Caco-2 (cell line): ENCODE measurements at regions not wholly inside any gene's neighbourhood (a gene's known extent, or its start where the extent isn't known, plus 50 kb on each side); places are given as distances from the start of the nearest gene placed in this dataset.

Experiments used
- BruUV-seq: library from RNA; stranded (reverse); fragments of 400-500 nt; replicated peaks from 2 replicates; lab custom pipeline; 2021; lab: Mats Ljungman, UMichigan
- CTCF ChIA-PET: fragments of 300-600 bp; sonication (Branson Sonifier 250); formaldehyde crosslinking; loops from one replicate; lab custom pipeline; 2022; ENCODE audit warnings: antibody characterized with exemption; lab: Charles Lee
- POLR2A ChIA-PET: fragments of 300-600 bp; sonication (Branson Sonifier 250); formaldehyde crosslinking; loops from one replicate; lab custom pipeline; 2022; ENCODE audit warnings: antibody characterized with exemption; lab: Charles Lee
- DNase-seq, 2 experiments: peaks; one replicate each; pipeline versions ENCODE4 v3.0.0 to v3.0.0-alpha.2; 2020 to 2022
- H3K27me3 ChIP-seq: replicated peaks from 2 replicates; pipeline ENCODE4 v1.6.0; 2011; ENCODE audit warnings: low read length; ENCODE audit not compliant: control insufficient read depth, insufficient read depth
- H3K36me3 ChIP-seq: 2 replicates; pipeline ENCODE4 v1.5.1; 2011; ENCODE audit warnings: low read length; ENCODE audit not compliant: control insufficient read depth, insufficient read depth
- H3K4me1 ChIP-seq: fragments of 250-450 bp; sonication (Bioruptor Pico); 2 replicates; pipeline ENCODE4 v1.5.1; 2020; ENCODE audit warnings: mild to moderate bottlenecking
- H3K4me3 ChIP-seq: 2 replicates; pipeline ENCODE4 v1.5.1; 2011; ENCODE audit warnings: low read depth, mild to moderate bottlenecking, control low read depth, low read length
- H3K9me3 ChIP-seq: fragments of 250-450 bp; sonication (Bioruptor Pico); 2 replicates; pipeline ENCODE4 v1.5.1; 2020; ENCODE audit warnings: mild to moderate bottlenecking, moderate library complexity
- H3K27ac Mint-ChIP-seq: one replicate; pipeline ENCODE4 v1.8.0; 2022; ENCODE audit warnings: mixed read lengths; ENCODE audit not compliant: unreplicated experiment
- H3K27me3 Mint-ChIP-seq: one replicate; pipeline ENCODE4 v1.8.0; 2022; ENCODE audit warnings: mixed read lengths; ENCODE audit not compliant: insufficient read depth, unreplicated experiment
- H3K36me3 Mint-ChIP-seq: one replicate; pipeline ENCODE4 v1.8.0; 2022; ENCODE audit warnings: mild to moderate bottlenecking, mixed read lengths; ENCODE audit not compliant: insufficient read depth, unreplicated experiment
- H3K4me1 Mint-ChIP-seq: one replicate; pipeline ENCODE4 v1.8.0; 2022; ENCODE audit warnings: low read depth, mixed read lengths; ENCODE audit not compliant: unreplicated experiment
- H3K4me3 Mint-ChIP-seq: one replicate; pipeline ENCODE4 v1.8.0; 2022; ENCODE audit warnings: mild to moderate bottlenecking, moderate library complexity, mixed read lengths; ENCODE audit not compliant: unreplicated experiment
- H3K9me3 Mint-ChIP-seq: one replicate; pipeline ENCODE4 v1.8.0; 2022; ENCODE audit warnings: mixed read lengths; ENCODE audit not compliant: unreplicated experiment
- CTCF ChIP-seq, 2 experiments: fragments of 200-600 bp in 1 of 2; IDR thresholded peaks; 1 replicate in 1 of 2; 2 replicates in 1 of 2; pipeline versions ENCODE4 v1.5.1 to v1.8.0; 2011 to 2022; ENCODE audit warnings: antibody characterized with exemption in 1 of 2, control low read depth in 1 of 2, inconsistent platforms in 1 of 2, low read depth in 1 of 2, low read length in 1 of 2, mild to moderate bottlenecking in 1 of 2, moderate library complexity in 1 of 2; ENCODE audit not compliant: insufficient read depth in 1 of 2, severe bottlenecking in 1 of 2, unreplicated experiment in 1 of 2
- intact Hi-C: fragments of 100-400 bp; cut with micrococcal nuclease; formaldehyde crosslinking; loops from one replicate; pipeline ENCODE4 v1.10.0; 2022; ENCODE audit not compliant: unreplicated experiment

- ChIA-PET POLR2A (no interaction called here), CTCF (no interaction called here)
- H3K4me1 Mint-ChIP-seq: no peaks in the 10 kb centered on the region
- intact Hi-C loops: no loop called here
- Histone ChIP-seq H3K36me3 (no peaks in the 10 kb centered on the region), H3K27me3 (no peaks in the 10 kb centered on the region), H3K9me3 (no peaks in the 10 kb centered on the region), H3K4me3 (no peak overlapping the region), H3K4me1 (no peaks in the 10 kb centered on the region)
- H3K36me3 Mint-ChIP-seq: no peaks in the 10 kb centered on the region
- no TSS peak for BruUV-seq
- TF ChIP-seq CTCF (IDR thresholded peaks at IDR 0.05; ENCODE audit: insufficient read depth in 1 of 2, low read depth in 1 of 2, low read length in 1 of 2, severe bottlenecking in 1 of 2, unreplicated experiment in 1 of 2): no peak
- no peaks in the 10 kb centered on the region for H3K27me3 Mint-ChIP-seq
- DNase-seq: no peak
- H3K27ac Mint-ChIP-seq: no peak overlapping the region
- H3K4me3 Mint-ChIP-seq: no peak overlapping the region
- H3K9me3 Mint-ChIP-seq: no peaks in the 10 kb centered on the region
Measured at GRCh38 chr1:187313115-187313514, 484.4 kb downstream of the PLA2G4A start.

- Mint-ChIP-seq H3K9me3 (no peaks in the 10 kb centered on the region), H3K36me3 (no peaks in the 10 kb centered on the region), H3K4me1 (no peaks in the 10 kb centered on the region), H3K27ac (no peak overlapping the region), H3K27me3 (no peaks in the 10 kb centered on the region), H3K4me3 (no peak overlapping the region)
- TF ChIP-seq CTCF (IDR thresholded peaks at IDR 0.05; ENCODE audit: insufficient read depth in 1 of 2, low read depth in 1 of 2, low read length in 1 of 2, severe bottlenecking in 1 of 2, unreplicated experiment in 1 of 2): no peak
- Histone ChIP-seq H3K27me3 (no peaks in the 10 kb centered on the region), H3K36me3 (no peaks in the 10 kb centered on the region), H3K4me1 (no peaks in the 10 kb centered on the region), H3K4me3 (no peak overlapping the region), H3K9me3 (no peaks in the 10 kb centered on the region)
- CTCF ChIA-PET: no interaction called here
- no TSS peak for BruUV-seq
- POLR2A ChIA-PET: no interaction called here
- intact Hi-C loops: no loop called here
- no peak for DNase-seq
Measured at GRCh38 chr1:187326557-187326956, 497.8 kb downstream of the PLA2G4A start.

- Histone ChIP-seq H3K9me3 (no peaks in the 10 kb centered on the region), H3K4me3 (no peak overlapping the region), H3K36me3 (no peaks in the 10 kb centered on the region), H3K27me3 (no peaks in the 10 kb centered on the region), H3K4me1 (no peaks in the 10 kb centered on the region)
- H3K9me3 Mint-ChIP-seq: no peaks in the 10 kb centered on the region
- H3K4me3 Mint-ChIP-seq: no peak overlapping the region
- no peaks in the 10 kb centered on the region for H3K4me1 Mint-ChIP-seq
- no peak for DNase-seq
- TF ChIP-seq CTCF (IDR thresholded peaks at IDR 0.05; ENCODE audit: insufficient read depth in 1 of 2, low read depth in 1 of 2, low read length in 1 of 2, severe bottlenecking in 1 of 2, unreplicated experiment in 1 of 2): no peak
- BruUV-seq: no TSS peak
- POLR2A ChIA-PET: no interaction called here
- H3K27me3 Mint-ChIP-seq: no peaks in the 10 kb centered on the region
- CTCF ChIA-PET: no interaction called here
- intact Hi-C loops: no loop called here
- no peaks in the 10 kb centered on the region for H3K36me3 Mint-ChIP-seq
- no peak overlapping the region for H3K27ac Mint-ChIP-seq
Measured at GRCh38 chr1:187336441-187337168, 507.9 kb downstream of the PLA2G4A start.
